C1 segment of cervical spinal cord (tissue), 14 donors: ENCODE measurements at regions not wholly inside any gene's neighbourhood (a gene's known extent, or its start where the extent isn't known, plus 50 kb on each side); places are given as distances from the start of the nearest gene placed in this dataset.

Experiments
- DNase-seq, 14 donors: peaks; one replicate each; lab custom pipeline; 2025; lab: John Stamatoyannopoulos, UW

- DNase-seq, result no peak
Measured at GRCh38 chr12:66910366-66910974, 231.6 kb upstream of the GRIP1 start.

- no peak for DNase-seq
Measured at GRCh38 chr12:66915306-66915904, 236.5 kb upstream of the GRIP1 start.

GRCh38 chr12:66916189-66916588, 237.3 kb upstream of the GRIP1 start:
- no peak for DNase-seq

- DNase-seq, result no peak
Measured at GRCh38 chr12:66919466-66919865, 240.6 kb upstream of the GRIP1 start.

- no peak for DNase-seq
Measured at GRCh38 chr12:66920205-66920604, 241.3 kb upstream of the GRIP1 start.

DNA sequence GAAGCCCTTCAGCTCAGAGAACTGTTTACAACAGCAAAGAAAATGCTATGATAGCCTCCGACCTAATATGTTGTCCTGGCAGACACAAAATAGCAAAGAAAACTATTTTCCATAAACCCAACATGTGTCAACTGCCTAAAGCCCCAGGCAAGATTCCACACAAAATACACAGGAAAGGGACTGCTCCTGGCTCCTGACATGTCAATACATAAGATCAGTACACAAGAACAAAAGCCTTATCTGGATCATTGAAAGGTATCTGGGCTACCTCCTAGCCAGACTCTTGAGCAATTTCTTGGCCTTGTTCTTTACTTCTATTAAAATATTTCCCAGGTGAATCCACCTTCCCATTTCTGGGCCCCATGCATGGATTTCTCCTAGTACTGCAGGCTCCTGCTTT, 242.3 kb upstream of the GRIP1 start:
- DNase-seq, result no peak

DNA sequence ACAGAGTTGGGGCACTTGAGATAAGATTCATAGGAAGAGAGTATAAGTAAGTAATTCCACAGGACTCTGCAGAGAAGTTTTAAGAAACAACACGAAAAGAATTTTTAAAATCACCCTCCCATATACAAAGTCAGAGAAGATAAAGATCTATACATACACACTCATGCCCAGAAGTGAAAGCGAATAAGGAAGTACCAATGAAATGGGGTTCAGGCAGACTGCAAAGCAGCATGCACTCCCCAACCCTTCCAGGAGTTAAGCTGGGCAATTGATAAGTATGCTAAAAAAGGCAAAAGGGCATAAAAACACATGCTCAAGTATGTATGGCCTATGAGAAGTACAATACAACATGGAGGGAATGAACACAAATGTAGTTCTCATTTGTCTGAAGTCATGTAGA, 246.2 kb upstream of the GRIP1 start:
- no peak for DNase-seq

GRCh38 chr12:66929121-66929520, 250.2 kb upstream of the GRIP1 start:
- DNase-seq, result no peak

GRCh38 chr12:66931091-66931490, 252.2 kb upstream of the GRIP1 start:
- DNase-seq, result no peak

- no peak for DNase-seq
Measured at GRCh38 chr12:66932126-66932525, 253.2 kb upstream of the GRIP1 start.

GRCh38 chr12:66934302-66935062, 255.6 kb upstream of the GRIP1 start:
- no peak for DNase-seq

DNA sequence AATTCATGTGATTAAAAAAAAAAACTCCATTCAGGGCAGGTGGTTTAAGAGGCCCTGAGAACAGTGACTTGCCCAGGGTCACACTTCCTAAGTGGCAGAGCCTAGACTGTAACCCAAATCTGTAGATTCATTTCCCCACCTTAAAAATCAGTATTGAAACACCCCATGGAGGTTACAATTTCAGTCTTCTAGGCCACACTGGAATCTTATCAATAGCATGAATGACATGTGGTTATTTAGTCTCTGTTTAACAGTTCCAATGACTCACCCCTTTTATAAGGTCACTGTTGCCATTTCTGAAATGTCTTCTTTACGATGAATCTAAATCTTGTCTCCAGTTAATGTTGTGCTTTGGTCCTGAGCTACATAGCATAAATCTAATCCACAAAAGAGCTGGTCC, 262.3 kb upstream of the GRIP1 start:
- DNase-seq, result no peak

- DNase-seq, result no peak
Measured at GRCh38 chr12:66942741-66943465, 264.0 kb upstream of the GRIP1 start.

- no peak for DNase-seq
Measured at GRCh38 chr12:66944365-66944764, 265.5 kb upstream of the GRIP1 start.

- DNase-seq, result no peak
Measured at GRCh38 chr12:66945189-66945817, 266.4 kb upstream of the GRIP1 start.

GRCh38 chr12:66947119-66947518, 268.2 kb upstream of the GRIP1 start:
- DNase-seq, result no peak

- DNase-seq, result no peak
Measured at GRCh38 chr12:66952668-66953067, 273.8 kb upstream of the GRIP1 start.

GRCh38 chr12:66956300-66956699, 277.4 kb upstream of the GRIP1 start:
- no peak for DNase-seq

- no peak for DNase-seq
Measured at GRCh38 chr12:66959276-66959675, 280.4 kb upstream of the GRIP1 start.

DNA sequence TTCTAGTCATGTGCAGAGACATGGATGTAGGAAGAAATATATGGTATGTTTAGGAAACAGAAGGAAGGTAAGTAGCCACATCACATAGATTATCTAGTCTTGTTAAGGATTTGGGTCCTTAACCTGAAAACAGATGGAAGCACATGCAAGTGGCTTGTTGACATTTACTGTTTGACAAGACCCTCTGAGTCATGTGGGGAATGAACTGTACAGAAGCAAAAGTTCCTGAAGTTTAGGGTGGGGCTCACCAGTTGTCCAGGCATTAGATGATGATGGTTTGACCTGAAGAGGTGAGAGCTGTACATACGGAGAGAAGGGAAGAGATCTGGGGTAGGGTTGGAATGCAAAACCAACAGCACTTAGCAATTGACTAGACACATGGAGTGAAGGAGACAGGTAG, 281.1 kb upstream of the GRIP1 start:
- DNase-seq, result no peak

DNA sequence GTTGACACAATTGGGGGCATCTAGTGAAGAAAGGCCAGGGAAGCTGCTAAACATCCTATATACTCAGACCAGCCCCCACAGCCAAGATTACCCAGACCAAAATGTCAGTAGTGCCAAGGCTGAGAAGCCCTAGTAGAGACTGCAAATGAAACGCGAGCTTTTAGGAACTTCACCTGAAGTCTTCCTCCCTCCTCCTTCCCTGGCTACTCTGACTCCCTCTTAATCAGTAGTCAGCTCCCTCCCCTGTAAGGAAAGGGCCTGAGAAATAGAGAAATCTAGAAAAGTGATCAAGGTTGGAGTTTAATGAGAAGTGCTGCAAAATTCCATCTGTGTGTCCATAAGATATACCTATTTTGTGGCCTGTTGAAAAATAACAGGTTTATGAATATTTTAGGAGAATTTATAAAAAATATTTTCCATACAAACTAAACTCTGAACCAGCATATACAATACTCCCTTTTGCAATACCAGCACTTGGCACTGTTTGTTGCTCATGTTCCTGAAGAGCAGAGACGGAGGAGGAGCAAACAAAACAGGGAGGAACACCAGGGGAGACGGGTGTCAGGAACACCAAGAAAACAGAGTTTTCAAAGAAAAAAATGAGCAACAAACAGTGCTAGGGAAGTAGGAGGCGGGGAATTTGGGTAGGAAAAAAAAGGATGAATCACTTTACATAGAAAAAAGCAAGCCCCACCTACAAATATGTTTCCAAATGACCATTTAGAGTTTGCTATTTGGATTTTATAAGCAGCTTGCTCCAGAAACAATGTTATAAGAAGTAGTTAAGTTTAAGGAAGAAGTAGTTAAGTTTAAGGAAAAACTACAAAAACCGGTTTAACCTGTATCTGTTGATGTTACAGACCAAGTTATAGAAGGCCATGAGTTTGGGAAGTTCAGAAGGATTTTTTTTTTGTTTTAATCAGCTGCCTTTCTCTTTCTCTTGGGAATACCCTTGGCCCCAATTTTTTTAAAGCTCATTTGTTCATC, 282.1 kb upstream of the GRIP1 start:
- no peak for DNase-seq
